ENCODE measurements at regions not wholly inside any gene's neighbourhood (a gene's known extent, or its start where the extent isn't known, plus 50 kb on each side); places are given as distances from the start of the nearest gene placed in this dataset.
"Not testable (repeated sequence)": the region's sequence is repeated elsewhere in the genome, so short reads cannot be mapped to it uniquely, and the experiment has no call there.

DNA sequence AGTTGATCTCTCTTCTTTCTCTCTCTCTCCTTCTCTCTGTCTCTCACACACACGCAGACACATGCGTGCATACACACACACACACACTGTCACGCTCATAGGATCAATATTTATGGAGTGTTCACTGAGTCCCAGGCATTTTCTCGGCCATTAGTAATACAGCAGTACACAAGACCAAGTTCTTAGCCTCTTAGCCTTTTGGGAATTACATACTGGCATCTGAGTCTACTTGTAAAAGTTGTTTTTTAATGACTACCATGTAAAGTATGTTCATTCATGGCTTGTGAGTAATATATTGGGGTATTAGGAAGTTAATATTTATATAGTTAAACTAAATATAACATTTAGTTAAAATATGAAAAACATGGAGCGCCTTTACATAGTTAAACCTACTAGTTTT, 2406.1 kb upstream of the PCDH20 start:
- not testable (repeated sequence) for H3K9me3 ChIP-seq (ENCODE audit: control insufficient read depth in 5 of 5, low read length in 5 of 5); H3K27ac ChIP-seq (ENCODE audit: low read depth, low read length); H3K4me3 ChIP-seq (ENCODE audit: low read depth in 1 of 5, low read length in 5 of 5); H3K4me1 ChIP-seq (ENCODE audit: control insufficient read depth in 5 of 5, insufficient read depth in 5 of 5, low read length in 5 of 5); H3K27me3 ChIP-seq (ENCODE audit: control insufficient read depth in 5 of 5, insufficient read depth in 4 of 5, low read length in 5 of 5); H3K9ac ChIP-seq (ENCODE audit: low read length in 5 of 5); H3K36me3 ChIP-seq (ENCODE audit: control insufficient read depth in 5 of 5, insufficient read depth in 5 of 5, low read length in 5 of 5)

DNA sequence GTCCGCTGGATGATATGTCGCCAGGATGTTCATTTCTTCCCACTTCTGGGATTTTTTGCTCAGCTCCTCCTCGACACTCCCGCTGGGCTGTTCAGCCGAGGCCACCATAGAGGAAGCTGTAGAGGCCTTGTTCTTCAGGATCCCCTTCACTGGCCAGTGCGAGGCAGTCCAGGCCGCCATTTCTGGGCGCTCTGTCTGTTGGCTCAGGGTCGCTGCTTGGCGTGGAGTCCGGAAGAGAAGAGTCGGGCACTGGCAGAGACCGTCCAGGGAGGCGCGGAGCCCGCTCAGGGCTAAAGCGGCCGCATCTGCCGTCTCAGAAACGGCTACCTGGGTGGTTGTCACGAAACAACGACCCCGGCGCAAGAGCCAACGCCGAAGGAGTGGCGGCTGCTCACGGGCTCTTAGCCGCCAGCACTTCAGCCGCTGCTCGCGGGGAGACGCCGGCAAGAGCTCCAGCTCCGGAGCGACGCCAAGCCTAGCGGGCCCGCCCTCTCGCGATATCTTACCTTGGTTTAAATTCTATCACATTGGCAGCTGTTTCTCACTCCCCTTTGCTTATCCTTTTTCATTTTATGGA, 2395.9 kb upstream of the PCDH20 start:
- not testable (repeated sequence) for H3K4me1 ChIP-seq (ENCODE audit: control insufficient read depth in 5 of 5, insufficient read depth in 5 of 5, low read length in 5 of 5); H3K27ac ChIP-seq (ENCODE audit: low read depth, low read length); H3K4me3 ChIP-seq (ENCODE audit: low read depth in 1 of 5, low read length in 5 of 5); H3K9me3 ChIP-seq (ENCODE audit: control insufficient read depth in 5 of 5, low read length in 5 of 5); H3K9ac ChIP-seq (ENCODE audit: low read length in 5 of 5); H3K36me3 ChIP-seq (ENCODE audit: control insufficient read depth in 5 of 5, insufficient read depth in 5 of 5, low read length in 5 of 5); H3K27me3 ChIP-seq (ENCODE audit: control insufficient read depth in 5 of 5, insufficient read depth in 4 of 5, low read length in 5 of 5)

DNA sequence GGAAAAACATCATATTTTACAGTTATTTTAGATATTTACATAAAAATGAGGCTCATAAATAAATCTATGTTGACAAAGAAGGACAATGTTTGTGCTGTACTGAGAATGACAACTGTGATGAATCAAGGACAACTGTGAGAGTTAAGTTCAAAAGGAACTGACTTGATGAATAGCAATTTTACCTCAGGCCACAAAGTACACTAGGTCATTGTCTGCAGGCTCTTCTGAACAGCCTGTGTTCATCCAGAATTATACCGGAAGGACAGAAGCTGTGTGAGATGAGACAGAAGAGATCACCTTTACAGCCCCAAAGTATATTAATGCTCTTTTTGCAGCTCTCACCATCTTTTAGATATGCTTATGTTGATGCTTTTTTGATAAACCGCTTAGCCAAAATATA, 2375.5 kb upstream of the PCDH20 start:
- not testable (repeated sequence) for H3K4me1 ChIP-seq (ENCODE audit: control insufficient read depth in 5 of 5, insufficient read depth in 5 of 5, low read length in 5 of 5)

DNA sequence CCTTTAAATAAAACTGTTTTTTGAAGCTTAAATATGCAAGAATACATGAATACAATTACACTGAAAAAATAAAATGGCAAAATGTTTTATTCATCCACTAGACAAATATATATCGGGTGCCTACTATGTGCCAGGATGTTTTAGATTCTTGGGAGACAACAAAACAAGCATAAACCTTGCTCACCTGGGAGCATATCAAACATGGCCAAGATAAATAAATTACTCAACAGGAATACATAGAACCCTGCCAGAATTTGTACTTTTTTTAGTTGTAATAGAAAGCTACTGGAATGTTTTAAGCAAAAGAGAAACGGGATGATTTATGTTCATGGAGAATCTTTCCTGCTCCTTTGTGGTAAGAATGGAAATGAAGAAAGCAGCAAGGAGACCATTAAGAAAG, 2358.5 kb upstream of the PCDH20 start:
- no peaks in the 10 kb centered on the region for H3K9me3 ChIP-seq (ENCODE audit: control insufficient read depth in 5 of 5, low read length in 5 of 5)
- H3K27me3 ChIP-seq (ENCODE audit: control insufficient read depth in 5 of 5, insufficient read depth in 4 of 5, low read length in 5 of 5): no peaks in the 10 kb centered on the region
- H3K27ac ChIP-seq (ENCODE audit: low read depth, low read length): no peak overlapping the region
- no peak overlapping the region for H3K9ac ChIP-seq (ENCODE audit: low read length in 5 of 5)
- no peaks in the 10 kb centered on the region for H3K36me3 ChIP-seq (ENCODE audit: control insufficient read depth in 5 of 5, insufficient read depth in 5 of 5, low read length in 5 of 5)
- H3K4me1 ChIP-seq (ENCODE audit: control insufficient read depth in 5 of 5, insufficient read depth in 5 of 5, low read length in 5 of 5): no peaks in the 10 kb centered on the region
- H3K4me3 ChIP-seq (ENCODE audit: low read depth in 1 of 5, low read length in 5 of 5): no peak overlapping the region

More for the DNA sequence above, 2375.5 kb upstream of the PCDH20 start:
- not testable (repeated sequence) for H3K4me3 ChIP-seq (ENCODE audit: low read depth in 1 of 5, low read length in 5 of 5); H3K36me3 ChIP-seq (ENCODE audit: control insufficient read depth in 5 of 5, insufficient read depth in 5 of 5, low read length in 5 of 5); H3K27ac ChIP-seq (ENCODE audit: low read depth, low read length); H3K27me3 ChIP-seq (ENCODE audit: control insufficient read depth in 5 of 5, insufficient read depth in 4 of 5, low read length in 5 of 5); H3K9me3 ChIP-seq (ENCODE audit: control insufficient read depth in 5 of 5, low read length in 5 of 5); H3K9ac ChIP-seq (ENCODE audit: low read length in 5 of 5)

DNA sequence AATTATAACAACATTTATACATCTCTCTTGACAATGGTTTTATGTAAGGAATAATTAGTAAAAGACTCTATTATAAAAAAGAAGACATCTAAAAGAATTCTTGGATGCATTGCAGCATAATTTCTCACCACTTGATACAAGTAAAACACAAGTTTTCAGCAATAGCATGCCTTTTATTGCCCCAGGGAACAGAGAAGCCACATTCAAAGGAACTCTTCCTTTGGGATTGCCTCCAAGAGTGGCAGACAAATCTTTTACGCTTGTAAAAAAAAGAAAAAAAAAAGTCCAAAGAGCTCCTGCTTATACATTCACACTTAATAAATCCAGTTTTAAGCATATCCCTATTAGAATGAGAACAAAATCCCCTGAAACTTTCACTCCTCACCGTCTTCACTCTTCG, 2357.8 kb upstream of the PCDH20 start:
- Histone ChIP-seq H3K9me3 (ENCODE audit: control insufficient read depth in 5 of 5, low read length in 5 of 5) (no peaks in the 10 kb centered on the region), H3K9ac (ENCODE audit: low read length in 5 of 5) (no peak overlapping the region), H3K27me3 (ENCODE audit: control insufficient read depth in 5 of 5, insufficient read depth in 4 of 5, low read length in 5 of 5) (no peaks in the 10 kb centered on the region), H3K27ac (ENCODE audit: low read depth, low read length) (no peak overlapping the region), H3K4me3 (ENCODE audit: low read depth in 1 of 5, low read length in 5 of 5) (no peak overlapping the region), H3K4me1 (ENCODE audit: control insufficient read depth in 5 of 5, insufficient read depth in 5 of 5, low read length in 5 of 5) (no peaks in the 10 kb centered on the region), H3K36me3 (ENCODE audit: control insufficient read depth in 5 of 5, insufficient read depth in 5 of 5, low read length in 5 of 5) (no peaks in the 10 kb centered on the region)

DNA sequence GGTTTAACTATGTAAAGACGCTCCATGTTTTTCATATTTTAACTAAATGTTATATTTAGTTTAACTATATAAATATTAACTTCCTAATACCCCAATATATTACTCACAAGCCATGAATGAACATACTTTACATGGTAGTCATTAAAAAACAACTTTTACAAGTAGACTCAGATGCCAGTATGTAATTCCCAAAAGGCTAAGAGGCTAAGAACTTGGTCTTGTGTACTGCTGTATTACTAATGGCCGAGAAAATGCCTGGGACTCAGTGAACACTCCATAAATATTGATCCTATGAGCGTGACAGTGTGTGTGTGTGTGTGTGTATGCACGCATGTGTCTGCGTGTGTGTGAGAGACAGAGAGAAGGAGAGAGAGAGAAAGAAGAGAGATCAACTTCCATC, 2342.0 kb upstream of the PCDH20 start:
- not testable (repeated sequence) for H3K4me3 ChIP-seq (ENCODE audit: low read depth in 1 of 5, low read length in 5 of 5); H3K9ac ChIP-seq (ENCODE audit: low read length in 5 of 5)

DNA sequence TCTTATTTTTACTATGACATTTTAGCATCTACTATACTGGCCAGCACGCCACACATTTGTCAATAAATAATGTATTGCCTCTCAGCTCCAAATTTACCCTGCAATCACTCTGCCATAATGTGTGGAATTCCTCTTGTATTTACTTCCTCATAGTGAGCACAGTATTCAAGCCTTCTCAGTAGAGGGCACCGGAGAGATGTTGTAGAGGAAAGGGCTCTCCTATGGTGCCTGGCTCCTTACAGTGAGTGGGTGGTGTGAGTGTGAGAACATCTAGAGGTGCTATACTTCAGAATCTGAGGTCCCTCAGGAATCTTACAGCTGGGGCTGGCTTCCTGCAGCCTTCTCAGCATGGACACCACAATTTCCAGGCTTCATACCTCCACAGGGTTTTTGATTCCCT, 2334.2 kb upstream of the PCDH20 start:
- not testable (repeated sequence) for H3K9ac ChIP-seq (ENCODE audit: low read length in 5 of 5); H3K9me3 ChIP-seq (ENCODE audit: control insufficient read depth in 5 of 5, low read length in 5 of 5); H3K27ac ChIP-seq (ENCODE audit: low read depth, low read length); H3K36me3 ChIP-seq (ENCODE audit: control insufficient read depth in 5 of 5, insufficient read depth in 5 of 5, low read length in 5 of 5); H3K4me1 ChIP-seq (ENCODE audit: control insufficient read depth in 5 of 5, insufficient read depth in 5 of 5, low read length in 5 of 5); H3K4me3 ChIP-seq (ENCODE audit: low read depth in 1 of 5, low read length in 5 of 5); H3K27me3 ChIP-seq (ENCODE audit: control insufficient read depth in 5 of 5, insufficient read depth in 4 of 5, low read length in 5 of 5)

More for the DNA sequence above, 2342.0 kb upstream of the PCDH20 start:
- H3K27me3 ChIP-seq (ENCODE audit: control insufficient read depth in 5 of 5, insufficient read depth in 4 of 5, low read length in 5 of 5); H3K9me3 ChIP-seq (ENCODE audit: control insufficient read depth in 5 of 5, low read length in 5 of 5); H3K27ac ChIP-seq (ENCODE audit: low read depth, low read length); H3K36me3 ChIP-seq (ENCODE audit: control insufficient read depth in 5 of 5, insufficient read depth in 5 of 5, low read length in 5 of 5); H3K4me1 ChIP-seq (ENCODE audit: control insufficient read depth in 5 of 5, insufficient read depth in 5 of 5, low read length in 5 of 5): not testable (repeated sequence)

DNA sequence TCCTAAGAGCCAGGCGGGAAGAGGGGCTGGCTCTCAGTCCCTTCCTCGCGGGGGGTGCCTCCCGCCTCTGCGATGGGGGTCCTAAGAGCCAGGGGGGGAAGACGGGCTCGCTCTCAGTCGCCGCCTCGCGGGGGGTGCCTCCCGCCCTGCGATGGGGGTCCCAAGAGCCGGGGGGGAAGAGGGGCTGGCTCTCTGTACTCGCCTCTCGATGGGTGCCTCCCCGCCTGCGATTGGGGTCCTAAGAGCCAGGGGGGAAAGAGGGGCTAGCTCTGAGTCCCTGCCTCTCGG, 2326.1 kb upstream of the PCDH20 start:
- H3K27ac ChIP-seq (ENCODE audit: low read depth, low read length); H3K27me3 ChIP-seq (ENCODE audit: control insufficient read depth in 5 of 5, insufficient read depth in 4 of 5, low read length in 5 of 5); H3K4me1 ChIP-seq (ENCODE audit: control insufficient read depth in 5 of 5, insufficient read depth in 5 of 5, low read length in 5 of 5): not testable (repeated sequence)

DNA sequence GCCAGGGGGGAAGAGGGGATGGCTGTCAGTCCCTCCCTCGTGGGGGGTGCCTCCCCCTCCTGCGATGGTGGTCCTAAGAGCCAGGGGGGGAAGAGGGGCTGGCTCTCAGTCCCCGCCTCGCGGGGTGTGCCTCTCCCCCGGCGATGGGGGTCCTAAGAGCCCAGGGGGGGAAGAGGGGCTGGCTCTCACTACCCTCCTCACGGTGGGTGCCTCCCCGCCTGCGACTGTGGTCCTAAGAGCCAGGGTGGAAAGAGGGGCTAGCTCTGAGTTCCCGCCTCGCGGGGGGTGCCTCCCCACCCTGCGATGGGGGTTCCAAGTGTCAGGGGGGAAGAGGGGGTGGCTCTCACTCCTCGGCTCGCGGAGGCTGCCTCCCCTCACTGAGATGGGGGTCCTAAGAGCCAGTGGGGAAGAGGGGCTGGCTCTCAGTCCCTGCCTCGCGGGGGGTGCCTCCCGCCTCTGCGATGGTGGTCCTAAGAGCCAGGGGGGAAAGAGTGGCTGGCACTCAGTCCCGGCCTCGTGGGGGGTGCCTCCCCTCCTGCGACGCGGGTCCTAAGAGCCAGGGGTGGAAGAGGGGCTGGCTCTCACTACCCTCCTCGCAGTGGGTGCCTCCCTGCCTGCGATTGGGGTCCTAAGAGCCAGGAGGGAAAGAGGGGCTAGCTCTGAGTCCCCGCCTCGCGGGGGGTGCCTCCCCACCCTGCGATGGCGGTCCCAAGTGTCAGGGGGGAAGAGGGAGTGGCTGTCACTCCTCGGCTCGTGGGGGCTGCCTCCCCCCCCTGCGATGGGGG, 2325.6 kb upstream of the PCDH20 start:
- H3K4me1 ChIP-seq (ENCODE audit: control insufficient read depth in 5 of 5, insufficient read depth in 5 of 5, low read length in 5 of 5): no peaks in the 10 kb centered on the region
- H3K36me3 ChIP-seq (ENCODE audit: control insufficient read depth in 5 of 5, insufficient read depth in 5 of 5, low read length in 5 of 5): no peaks in the 10 kb centered on the region
- no peak overlapping the region for H3K27ac ChIP-seq (ENCODE audit: low read depth, low read length)
- H3K9ac ChIP-seq (ENCODE audit: low read length in 5 of 5): no peak overlapping the region
- H3K27me3 ChIP-seq (ENCODE audit: control insufficient read depth in 5 of 5, insufficient read depth in 4 of 5, low read length in 5 of 5): no peaks in the 10 kb centered on the region
- peaks cover 0 to 2% (median 0%) of the 10 kb centered on the region in 5 donors for H3K9me3 ChIP-seq (ENCODE audit: control insufficient read depth in 5 of 5, low read length in 5 of 5)
- no peak overlapping the region for H3K4me3 ChIP-seq (ENCODE audit: low read depth in 1 of 5, low read length in 5 of 5)

More for the DNA sequence above, 2326.1 kb upstream of the PCDH20 start:
- H3K36me3 ChIP-seq (ENCODE audit: control insufficient read depth in 5 of 5, insufficient read depth in 5 of 5, low read length in 5 of 5); H3K9me3 ChIP-seq (ENCODE audit: control insufficient read depth in 5 of 5, low read length in 5 of 5); H3K9ac ChIP-seq (ENCODE audit: low read length in 5 of 5); H3K4me3 ChIP-seq (ENCODE audit: low read depth in 1 of 5, low read length in 5 of 5): not testable (repeated sequence)

DNA sequence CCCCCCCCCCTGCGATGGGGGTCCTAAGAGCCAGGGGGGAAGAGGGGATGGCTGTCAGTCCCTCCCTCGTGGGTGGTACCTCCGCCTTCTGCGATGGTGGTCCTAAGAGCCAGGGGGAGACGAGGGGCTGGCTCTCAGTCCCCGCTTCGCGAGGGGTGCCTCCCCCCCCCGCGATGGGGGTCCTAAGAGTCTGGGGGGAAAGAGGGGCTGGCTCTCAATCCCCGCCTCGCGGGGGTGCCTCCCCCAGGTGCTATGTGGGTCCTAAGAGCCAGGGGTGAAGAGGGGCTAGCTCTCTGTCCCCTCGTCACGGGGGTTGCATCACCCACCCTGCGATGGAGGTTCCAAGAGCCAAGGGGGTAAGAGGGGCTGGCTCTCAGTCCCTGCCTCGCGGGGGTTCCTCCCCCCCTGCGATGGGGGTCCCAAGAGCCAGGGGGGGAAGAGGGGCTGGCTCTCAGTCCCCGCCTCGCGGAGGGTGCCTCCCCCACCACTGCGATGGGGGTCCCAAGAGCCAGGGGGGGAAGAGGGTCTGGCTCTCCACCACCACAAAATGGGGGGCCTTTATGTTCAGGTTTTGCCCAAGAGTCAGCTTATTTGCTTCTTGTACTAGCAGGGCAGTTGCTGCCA, 2323.6 kb upstream of the PCDH20 start:
- not testable (repeated sequence) for H3K9ac ChIP-seq (ENCODE audit: low read length in 5 of 5); H3K27ac ChIP-seq (ENCODE audit: low read depth, low read length); H3K4me1 ChIP-seq (ENCODE audit: control insufficient read depth in 5 of 5, insufficient read depth in 5 of 5, low read length in 5 of 5); H3K9me3 ChIP-seq (ENCODE audit: control insufficient read depth in 5 of 5, low read length in 5 of 5); H3K36me3 ChIP-seq (ENCODE audit: control insufficient read depth in 5 of 5, insufficient read depth in 5 of 5, low read length in 5 of 5); H3K4me3 ChIP-seq (ENCODE audit: low read depth in 1 of 5, low read length in 5 of 5); H3K27me3 ChIP-seq (ENCODE audit: control insufficient read depth in 5 of 5, insufficient read depth in 4 of 5, low read length in 5 of 5)
